NCI-H510A treated with DMSO at 0.1 percent for 48 hours (cell line): ENCODE measurements at regions not wholly inside any gene's neighbourhood (a gene's known extent, or its start where the extent isn't known, plus 50 kb on each side); places are given as distances from the start of the nearest gene placed in this dataset.

ENCODE experiments used
- DNase-seq: peaks from one replicate; lab custom pipeline; 2025; lab: John Stamatoyannopoulos, UW

DNA sequence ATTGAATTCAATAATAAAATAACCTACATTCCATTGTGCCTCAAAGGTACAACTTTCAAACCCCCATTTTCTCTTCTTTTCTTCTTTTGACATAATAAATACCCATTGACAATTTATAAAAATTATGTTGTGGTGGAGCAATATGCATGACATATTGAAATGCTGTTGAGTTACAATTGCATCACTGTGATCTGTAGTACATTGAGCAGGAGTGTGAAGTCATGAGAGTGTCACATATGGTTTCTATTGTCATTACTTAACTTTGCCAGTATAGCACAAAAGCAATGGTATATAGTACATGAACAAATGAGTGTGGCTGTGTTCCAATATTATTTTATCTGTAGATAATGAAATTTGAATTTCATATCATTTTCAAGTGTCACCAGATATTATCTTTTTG lies 441.3 kb downstream of the GJA1 start:
- DNase-seq = no peak

DNA sequence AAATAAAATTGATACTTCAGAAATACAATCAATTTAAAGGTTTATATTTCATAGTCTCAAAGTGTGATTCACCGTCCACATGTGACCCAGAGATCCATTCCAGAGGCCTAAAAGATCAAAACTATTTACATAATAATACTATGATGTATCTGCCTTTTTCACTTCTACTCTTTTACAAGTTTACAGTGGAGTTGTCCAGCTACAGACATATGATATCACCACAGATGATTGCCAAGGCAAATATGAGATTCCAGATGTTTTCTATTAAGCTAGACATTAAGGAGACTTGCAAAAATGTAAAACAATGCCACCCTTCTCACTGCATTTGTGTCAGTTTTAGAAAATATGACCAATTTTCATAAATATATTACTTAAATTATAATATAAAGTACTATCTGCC lies 443.7 kb downstream of the GJA1 start:
- DNase-seq = no peak

DNA sequence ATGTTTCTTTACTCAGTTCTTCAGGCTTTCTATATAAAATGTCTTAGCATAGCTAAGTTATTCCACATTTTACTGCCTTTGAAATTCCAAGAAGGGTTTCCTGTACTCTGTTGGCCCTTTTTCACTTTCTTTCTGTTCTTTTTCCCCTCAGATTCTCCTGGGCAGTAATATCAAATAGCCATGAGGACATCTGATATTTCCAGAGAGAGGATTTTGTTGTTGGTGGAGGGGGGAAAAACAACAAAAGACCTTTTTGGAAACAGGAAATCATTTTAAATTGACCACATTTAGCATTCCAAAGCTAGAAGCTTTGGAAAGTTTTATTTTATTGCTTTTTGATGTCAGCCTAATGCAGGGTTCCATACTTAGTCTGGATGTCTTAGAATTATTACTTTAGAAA lies 445.4 kb downstream of the GJA1 start:
- no peak for DNase-seq

DNA sequence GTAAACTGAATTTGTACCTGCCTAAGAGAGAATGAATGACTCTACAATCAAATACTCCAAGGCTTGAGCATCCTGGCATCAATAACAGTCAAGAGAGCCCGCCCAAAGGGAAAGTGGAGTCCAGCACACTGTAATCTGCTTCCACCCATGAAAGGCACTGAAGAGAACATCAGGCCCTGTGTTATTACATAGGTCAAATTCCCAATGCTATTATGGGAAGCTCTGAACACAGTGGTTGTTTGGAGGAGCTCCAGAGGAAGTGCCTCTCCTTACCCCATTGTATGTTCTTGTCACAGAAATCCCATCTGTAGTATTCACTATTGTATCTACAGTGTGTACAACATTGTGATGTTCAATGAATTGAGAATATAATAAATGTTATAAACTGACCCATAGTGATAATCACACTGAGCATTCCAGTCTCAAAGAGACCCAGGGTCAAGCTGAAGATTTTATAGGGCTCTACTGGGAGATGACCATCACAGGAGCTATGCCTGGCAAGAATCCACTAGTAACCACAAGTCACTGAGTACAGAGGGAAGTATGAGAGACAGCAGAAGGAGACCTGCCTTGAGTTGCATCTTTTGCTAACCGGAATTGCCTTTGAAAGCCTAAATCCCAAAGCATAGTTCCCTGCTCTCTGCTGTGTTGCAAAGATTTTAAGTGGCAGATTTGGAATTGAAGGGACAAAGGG lies 446.7 kb downstream of the GJA1 start:
- no peak for DNase-seq

DNA sequence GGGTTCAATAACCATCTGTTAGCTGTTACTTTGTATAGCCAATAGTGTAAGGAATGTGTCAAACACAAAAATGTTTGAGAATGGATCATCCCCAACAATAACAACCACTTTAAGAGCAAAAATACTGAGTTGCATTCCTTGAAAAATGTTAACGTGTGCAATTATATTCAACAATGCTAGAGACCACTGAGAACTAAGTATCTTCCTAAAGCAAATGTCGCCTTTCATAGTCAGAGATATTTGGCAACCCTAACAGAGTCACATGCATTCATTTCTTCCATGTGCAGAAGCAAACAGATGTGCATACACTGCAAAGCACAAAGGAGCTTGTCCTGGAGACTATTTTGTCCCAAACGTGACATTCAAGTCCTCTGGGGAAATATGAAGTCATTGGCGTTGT lies 448.6 kb downstream of the GJA1 start:
- no peak for DNase-seq

DNA sequence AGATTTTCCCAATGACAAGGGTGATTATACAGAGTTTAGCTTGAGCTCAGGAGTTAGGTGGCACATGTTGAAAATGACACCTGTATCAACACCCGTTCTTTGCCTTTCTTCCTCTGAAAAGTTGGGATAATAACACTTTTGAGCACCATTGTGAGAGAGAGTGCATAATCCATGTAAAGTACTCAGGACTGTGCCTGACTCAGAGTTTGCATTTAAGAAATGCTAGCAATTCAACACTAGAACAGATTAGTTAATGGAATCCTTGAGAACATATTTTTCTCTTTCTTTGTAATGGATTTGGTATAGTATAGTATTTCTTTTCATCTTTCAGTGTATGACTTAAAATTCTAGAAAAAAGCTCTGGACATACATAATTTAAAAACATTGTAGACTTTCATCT lies 449.2 kb downstream of the GJA1 start:
- DNase-seq = no peak

DNA sequence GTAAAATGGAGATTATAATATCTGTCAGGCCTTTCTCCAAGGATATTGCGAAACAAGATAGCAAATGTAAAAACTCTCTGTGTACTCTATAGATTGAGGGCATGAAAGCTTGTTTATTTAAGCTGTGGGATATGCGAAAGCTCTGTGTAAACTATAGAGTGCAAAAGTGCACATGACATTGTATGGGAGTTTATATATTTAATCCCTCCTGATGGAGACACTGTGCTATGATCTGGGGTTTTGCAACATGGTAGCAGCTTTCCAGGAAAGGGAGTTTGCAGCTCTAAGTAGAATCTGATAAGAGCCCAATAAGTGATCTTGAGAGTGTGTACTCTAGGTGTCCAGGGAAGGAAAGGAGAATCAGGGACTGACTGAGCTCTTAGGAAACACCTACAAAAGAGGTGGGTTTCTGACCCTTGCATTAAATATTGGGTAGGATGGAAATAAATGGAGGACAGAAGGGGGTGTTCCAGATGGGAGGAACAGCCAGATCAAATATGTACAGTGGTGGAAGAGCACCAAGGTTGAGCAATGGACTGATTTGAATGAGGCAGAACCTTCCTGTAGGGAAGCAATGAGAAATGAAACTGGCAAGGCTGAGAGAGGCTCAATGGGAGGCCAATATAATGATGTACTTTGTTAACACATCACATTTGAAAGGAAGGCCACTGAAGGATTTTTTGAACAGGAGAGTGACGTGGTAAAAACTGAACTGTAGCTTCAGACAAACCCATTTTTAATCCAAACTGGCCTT lies 450.1 kb downstream of the GJA1 start:
- peak; percentile 28 for DNase-seq

DNA sequence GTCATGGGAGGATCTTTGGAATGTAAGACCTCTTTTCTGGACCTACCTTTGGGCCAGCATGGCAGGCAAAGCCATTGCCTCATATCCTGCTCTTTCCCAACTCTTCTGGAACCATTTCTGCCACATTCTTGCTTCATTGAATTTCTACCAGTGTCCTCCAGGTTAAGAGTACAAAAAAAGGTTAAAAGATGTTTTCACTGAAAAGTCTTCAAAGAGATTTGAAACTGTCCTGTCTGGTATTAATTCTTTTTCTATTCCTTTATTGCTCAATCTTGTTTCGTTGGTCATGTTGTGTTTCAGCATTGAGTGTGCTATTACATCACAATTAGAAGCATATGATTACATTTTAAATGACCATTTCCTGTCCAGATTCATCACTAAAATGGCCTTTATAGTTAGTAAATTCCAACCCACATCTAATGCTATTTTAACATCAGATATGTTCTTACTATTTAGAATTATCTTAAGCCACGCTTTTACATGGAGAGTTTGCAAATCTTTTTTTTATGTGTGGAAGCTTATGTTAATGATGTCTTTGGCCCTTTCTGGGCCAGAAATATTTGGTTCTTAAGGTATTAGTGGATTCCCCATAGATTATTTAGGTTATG lies 450.9 kb downstream of the GJA1 start:
- DNase-seq = no peak

DNA sequence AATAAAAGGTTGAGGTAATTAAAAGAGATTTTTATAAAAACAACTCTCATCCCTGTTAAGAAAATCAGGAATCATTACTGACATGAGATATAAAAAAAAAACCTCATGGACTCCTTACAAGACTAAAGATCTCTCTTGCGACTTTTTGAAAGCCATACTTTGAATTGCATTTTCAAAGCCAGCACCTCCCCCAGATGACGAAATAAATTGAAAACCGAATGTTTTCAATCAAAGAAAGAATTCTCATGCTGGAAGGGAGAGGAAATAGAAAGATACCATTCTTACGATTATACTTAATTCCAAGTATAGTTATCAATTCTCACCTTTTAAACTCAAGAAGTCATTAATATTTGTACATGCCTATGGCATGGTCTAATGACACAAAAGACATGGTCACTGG lies 452.3 kb downstream of the GJA1 start:
- DNase-seq = no peak

DNA sequence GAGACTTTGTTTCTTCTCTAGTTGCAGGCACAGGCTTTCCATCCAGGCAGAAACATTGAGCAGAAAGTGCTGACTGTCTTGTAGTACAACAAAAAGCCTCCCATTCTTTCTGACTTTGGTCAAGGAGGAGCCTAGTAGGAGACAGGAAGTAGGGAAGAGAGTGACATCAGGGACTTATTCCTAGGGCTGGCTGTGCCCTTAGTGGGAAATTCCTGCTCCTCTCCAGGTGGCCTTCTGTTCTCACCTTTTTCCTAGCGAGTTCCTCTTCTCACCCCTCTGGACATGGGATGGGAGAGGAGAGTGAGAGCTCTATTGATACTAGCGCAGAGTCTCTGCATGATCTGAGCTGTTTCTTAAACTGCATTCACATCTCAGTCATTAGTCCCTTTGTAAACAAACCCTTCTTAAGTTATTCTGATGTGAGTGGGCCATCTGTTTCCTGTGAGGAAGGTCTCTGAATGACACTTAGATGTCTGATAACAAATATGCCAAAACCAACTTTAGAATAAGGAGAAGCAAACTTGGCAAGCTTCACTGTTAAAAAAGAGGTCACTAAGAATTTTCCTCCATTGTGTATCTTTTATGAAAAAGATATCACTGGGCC lies 455.0 kb downstream of the GJA1 start:
- DNase-seq = peak; percentile 26

DNA sequence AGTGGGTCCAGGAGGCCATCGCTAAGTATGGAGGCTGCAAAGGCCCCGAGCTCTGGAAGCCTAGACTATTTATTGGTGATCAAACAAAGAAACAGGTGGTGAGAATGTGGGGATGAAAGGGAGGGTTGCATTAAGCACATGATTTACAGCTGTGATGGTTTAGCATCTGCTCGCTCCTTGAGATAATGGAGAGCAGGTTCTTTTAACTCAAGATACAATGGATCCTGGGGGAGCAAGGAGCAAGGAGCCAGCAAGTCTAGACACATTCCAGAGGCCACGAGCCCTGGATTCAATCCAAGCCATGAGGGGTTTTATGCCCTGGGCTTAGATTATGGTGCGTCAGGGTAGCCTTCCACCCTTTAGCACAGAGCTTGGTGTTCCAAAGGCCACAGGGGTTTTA lies 460.3 kb downstream of the GJA1 start:
- peak; percentile 0 for DNase-seq

DNA sequence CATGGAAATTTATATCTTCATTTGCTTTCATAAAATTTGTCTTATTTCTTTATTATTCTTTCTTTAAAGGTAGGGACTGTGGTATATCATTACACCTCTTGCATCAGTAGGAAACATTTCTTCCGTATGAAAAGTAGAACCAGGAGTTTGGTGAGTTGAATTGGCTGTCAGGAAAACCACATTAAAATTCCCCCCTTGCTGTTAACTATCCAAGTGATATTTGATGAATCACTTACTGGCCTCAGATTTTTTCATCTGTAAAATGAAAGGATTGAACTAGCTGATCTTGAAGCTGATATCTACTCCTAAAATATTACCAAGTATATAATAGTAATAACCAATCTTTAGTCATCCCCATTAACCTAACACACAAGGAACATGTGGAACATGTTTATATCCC lies 460.9 kb downstream of the GJA1 start:
- DNase-seq = no peak

DNA sequence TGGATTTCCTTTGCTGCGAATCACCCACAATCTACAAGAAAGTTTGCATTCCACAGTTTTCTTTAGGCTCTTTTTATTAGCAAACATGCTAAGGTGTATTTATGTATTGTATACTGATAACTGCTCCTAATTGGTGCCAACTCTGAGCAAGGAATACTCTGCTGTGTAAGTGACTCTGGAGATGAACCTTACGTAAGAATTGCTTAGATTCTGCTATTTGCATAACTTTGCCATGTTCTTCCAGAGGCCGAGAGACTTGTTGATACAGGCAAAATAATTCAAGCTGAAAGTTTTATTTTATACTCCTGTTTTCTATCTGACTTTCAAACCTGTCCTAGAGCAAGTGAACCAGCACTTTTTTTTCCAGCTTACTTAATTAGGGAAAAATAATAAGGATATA lies 461.3 kb downstream of the GJA1 start:
- DNase-seq = no peak

DNA sequence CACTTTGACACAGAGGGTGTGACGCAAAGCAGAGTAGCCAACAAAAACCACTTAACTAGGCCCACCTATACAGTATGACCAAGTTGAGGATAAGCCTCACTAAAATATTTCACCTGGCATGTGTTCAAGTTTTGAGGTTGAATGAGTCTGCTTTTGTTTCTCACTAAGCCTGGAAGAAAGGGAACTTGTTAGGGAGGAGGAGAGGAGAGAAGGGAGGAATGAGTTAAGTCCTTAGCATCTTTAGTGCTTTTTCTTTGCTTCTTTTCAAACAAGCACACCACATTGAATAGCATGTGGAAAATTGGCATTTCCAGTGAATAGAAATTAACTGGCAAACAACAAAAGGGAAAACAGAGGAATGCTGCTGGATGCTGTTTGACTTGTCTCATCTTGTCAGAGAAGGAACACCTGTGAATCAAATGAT lies 461.9 kb downstream of the GJA1 start:
- DNase-seq = no peak

DNA sequence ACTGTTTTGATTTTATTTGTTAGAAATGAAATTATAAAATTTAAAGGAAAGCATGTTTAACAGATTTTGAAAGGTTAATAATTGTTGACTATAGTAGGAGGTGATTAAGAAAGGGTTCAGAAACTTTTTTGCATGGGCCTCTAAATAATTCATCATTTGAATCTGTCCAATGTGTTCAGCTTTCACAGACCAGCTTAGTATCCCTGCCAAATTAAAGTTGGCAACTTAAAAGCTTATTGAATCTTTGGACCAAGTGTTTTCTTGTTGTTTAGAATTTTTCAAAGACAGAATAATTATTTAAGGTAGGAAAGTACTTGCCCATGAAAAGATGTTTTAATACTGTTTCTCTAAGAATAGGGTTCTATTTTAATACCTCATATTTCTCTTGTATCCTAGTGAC lies 466.0 kb downstream of the GJA1 start:
- no peak for DNase-seq

DNA sequence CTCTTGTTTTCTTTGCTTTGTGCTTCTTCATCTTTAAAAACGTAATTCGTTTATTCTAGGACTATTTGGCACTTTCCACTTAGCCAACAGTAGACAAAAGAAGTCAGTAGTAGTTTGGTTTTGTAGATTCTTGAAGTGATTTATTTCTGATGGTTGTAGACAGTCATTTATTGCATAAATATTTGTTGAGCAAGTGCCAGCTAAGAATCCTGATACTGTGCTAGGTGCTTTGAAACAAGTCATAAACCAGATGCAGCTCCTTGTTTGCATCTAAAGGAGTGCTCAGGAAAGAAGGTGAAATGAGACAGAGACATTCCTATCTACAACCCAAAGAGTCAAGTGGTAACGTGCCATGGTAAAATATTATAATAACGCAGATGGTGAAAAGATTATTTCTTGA lies 469.1 kb downstream of the GJA1 start:
- no peak for DNase-seq

DNA sequence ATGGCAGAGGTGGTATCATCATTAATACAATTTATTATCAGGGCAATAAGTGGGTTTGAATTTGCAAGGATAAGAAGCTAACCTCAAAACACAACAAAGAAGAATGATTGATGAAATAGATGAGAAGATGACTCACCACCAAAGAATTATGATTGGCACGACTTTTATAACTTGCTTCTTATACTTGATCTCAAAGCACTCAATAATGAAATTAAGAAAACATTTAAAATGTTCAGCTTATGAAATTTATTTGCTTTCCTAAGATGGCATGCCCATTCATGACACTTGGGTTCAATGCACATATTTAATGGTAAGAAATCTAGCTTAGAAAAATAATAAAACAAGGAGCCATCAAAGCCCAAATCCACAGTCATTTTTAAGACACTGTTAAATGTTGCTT lies 477.5 kb downstream of the GJA1 start:
- no peak for DNase-seq

DNA sequence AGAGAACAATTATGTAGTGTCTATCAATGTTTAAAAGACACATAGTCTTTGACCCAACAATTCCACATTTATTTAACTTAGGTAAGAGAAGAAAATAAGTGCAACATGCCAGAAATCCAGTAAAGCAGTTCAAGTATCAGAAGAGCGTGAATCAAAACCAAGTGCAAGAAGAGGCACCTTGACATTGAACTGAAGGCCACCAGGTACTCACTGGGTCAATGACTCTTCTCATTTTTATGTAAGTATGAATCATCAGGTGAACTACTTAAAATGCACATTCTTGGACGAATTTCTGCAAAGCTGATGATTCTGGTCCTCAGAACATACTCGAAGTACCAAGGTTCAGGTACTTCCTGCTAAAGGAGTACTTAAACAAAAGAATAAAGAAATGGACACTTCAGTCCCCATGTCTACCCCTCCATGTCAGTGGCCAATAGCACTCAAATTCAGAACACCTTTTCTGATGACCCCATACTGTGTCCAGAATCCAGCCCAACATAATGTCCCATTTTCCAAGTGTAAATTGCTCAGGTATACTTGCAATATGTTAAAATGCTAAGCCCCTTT lies 481.9 kb downstream of the GJA1 start:
- no peak for DNase-seq

DNA sequence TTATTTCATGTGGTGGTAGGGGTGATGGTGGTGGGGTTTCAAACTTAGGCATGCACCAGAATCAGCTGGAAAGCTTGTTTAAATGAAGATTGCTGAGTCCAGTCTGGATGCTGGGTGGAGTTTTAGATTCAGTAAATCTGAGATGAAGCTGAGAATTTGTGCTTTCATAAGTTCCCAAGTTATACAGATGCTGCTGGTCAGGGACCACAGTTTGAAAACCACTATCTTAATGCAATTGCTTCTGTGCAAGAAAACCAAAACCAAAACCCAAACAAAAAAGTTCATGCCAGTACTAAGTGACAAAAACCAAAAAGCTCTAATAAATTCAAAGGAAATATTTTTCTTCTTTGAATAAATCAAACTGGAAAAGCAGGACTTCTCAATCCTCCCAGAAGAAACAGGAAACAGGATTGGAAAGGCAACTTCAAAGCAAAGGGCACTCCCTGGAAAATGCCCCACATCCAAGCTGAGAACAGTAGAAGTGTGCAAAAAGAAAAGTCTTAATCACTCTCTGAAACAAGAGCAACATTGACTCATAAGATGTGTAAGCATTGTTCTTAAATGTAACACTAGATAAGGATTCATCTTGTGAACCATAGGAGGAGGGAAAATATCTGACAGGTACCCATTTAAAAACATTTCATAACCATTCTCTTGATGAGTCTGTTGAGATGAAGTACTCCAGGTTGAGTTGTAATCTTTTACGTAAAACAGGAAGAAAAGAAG lies 481.5 kb upstream of the HSF2 start:
- DNase-seq = no peak

DNA sequence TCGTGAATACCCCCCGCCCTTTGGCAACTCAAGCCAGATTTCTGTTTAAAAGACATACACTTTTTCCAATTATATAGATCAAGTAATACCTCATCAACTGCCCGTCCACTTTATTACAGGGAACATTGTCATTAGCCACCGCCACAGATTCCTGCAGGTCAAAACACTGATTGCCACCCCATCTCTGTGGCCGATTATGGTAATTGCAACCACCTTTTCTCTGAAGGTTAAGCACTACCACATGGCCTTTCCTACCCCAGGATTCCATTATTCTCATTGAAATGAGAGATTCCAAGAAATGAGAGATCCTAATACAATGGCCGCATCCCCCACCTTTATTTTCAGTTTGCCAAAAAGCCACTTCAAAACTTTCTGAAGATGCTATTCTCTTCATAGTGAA lies 478.8 kb upstream of the HSF2 start:
- DNase-seq = no peak

DNA sequence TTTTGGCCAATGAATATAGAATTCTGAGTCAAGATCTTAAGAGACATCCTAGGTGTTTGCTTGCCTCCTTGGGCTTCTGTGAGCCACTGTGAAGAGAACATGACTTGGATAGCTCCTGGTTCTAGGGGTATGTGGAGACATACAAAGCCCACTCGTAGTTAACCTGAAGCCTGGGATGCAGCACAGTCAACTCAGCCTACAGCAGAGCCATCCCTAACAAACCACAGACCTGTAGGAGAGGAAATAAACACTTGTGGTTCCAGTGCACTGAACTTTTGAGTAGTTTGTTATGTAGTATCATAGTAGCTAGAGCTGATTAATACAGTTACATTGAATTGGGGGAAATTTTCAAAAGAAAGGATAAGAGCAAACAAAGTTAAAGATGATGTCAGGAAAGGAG lies 474.4 kb upstream of the HSF2 start:
- DNase-seq = peak; percentile 32
